Mesendoderm (in vitro differentiated cells): ENCODE measurements at regions not wholly inside any gene's neighbourhood (a gene's known extent, or its start where the extent isn't known, plus 50 kb on each side); places are given as distances from the start of the nearest gene placed in this dataset.

Experiments
- DNase-seq: peaks from one replicate; pipeline ENCODE4 v3.0.0; 2013
- H2AK5ac ChIP-seq: 2 replicates; pipeline ENCODE4 v1.6.1; 2013; ENCODE audit warnings: low read length, inconsistent platforms
- H2BK120ac ChIP-seq: 2 replicates; pipeline ENCODE4 v1.6.1; 2013; ENCODE audit warnings: low read depth, mild to moderate bottlenecking, low read length, moderate library complexity, mixed read lengths
- H2BK15ac ChIP-seq: replicated peaks from 2 replicates; pipeline ENCODE4 v1.6.1; 2013; ENCODE audit warnings: low read depth, mild to moderate bottlenecking, moderate library complexity
- H2BK5ac ChIP-seq: 2 replicates; pipeline ENCODE4 v1.6.1; 2013; ENCODE audit warnings: low read length, inconsistent platforms
- H3K18ac ChIP-seq: 2 replicates; pipeline ENCODE4 v1.6.1; 2013; ENCODE audit warnings: mild to moderate bottlenecking, low read length, mixed read lengths
- H3K23ac ChIP-seq: one replicate; pipeline ENCODE4 v1.6.1; 2013; ENCODE audit warnings: low read length
- H3K27ac ChIP-seq: 2 replicates; pipeline ENCODE4 v1.5.1; 2013; ENCODE audit warnings: low read depth, mild to moderate bottlenecking, inconsistent platforms, low read length, moderate library complexity
- H3K27me3 ChIP-seq: 2 replicates; pipeline ENCODE4 v1.6.1; 2013; ENCODE audit warnings: low read length, control low read depth, mild to moderate bottlenecking, inconsistent platforms; ENCODE audit not compliant: insufficient read depth, poor library complexity
- H3K36me3 ChIP-seq: 2 replicates; pipeline ENCODE4 v1.6.1; 2013; ENCODE audit warnings: low read length, inconsistent platforms; ENCODE audit not compliant: control insufficient read depth, insufficient read depth
- H3K4ac ChIP-seq: one replicate; pipeline ENCODE4 v1.6.1; 2013; ENCODE audit warnings: low read depth, mild to moderate bottlenecking, low read length, moderate library complexity
- H3K4me1 ChIP-seq: 2 replicates; pipeline ENCODE4 v1.6.1; 2013; ENCODE audit warnings: low read depth, low read length, inconsistent platforms; ENCODE audit not compliant: control insufficient read depth
- H3K4me2 ChIP-seq: 2 replicates; pipeline ENCODE4 v1.6.1; 2013; ENCODE audit warnings: low read length
- H3K4me3 ChIP-seq: 2 replicates; pipeline ENCODE4 v1.5.1; 2013; ENCODE audit warnings: mild to moderate bottlenecking, low read length
- H3K56ac ChIP-seq: one replicate; pipeline ENCODE4 v1.6.1; 2013; ENCODE audit warnings: low read length
- H3K79me1 ChIP-seq: 2 replicates; pipeline ENCODE4 v1.6.1; 2013; ENCODE audit warnings: low read length, inconsistent platforms
- H3K79me2 ChIP-seq: 2 replicates; pipeline ENCODE4 v1.6.1; 2013; ENCODE audit warnings: mild to moderate bottlenecking, low read length; ENCODE audit not compliant: control insufficient read depth, insufficient read depth
- H3K9ac ChIP-seq: 2 replicates; pipeline ENCODE4 v1.6.1; 2013; ENCODE audit warnings: low read length, inconsistent platforms
- H4K5ac ChIP-seq: one replicate; pipeline ENCODE4 v1.6.1; 2013; ENCODE audit warnings: low read length
- H4K8ac ChIP-seq: one replicate; pipeline ENCODE4 v1.6.1; 2013; ENCODE audit warnings: low read depth, mild to moderate bottlenecking, control low read depth, low read length, moderate library complexity
- WGBS: extraction: QIAGEN DNeasy Blood & Tissue Kit; methylation state at CpG from one replicate; pipeline ENCODE4 v1.1.7; 2013; ENCODE audit warnings: low lambda C conversion rate, missing lambda C conversion rate; ENCODE audit not compliant: insufficient coverage; ENCODE audit errors: extremely low coverage; 5-methylcytosine and 5-hydroxymethylcytosine counted together

DNA sequence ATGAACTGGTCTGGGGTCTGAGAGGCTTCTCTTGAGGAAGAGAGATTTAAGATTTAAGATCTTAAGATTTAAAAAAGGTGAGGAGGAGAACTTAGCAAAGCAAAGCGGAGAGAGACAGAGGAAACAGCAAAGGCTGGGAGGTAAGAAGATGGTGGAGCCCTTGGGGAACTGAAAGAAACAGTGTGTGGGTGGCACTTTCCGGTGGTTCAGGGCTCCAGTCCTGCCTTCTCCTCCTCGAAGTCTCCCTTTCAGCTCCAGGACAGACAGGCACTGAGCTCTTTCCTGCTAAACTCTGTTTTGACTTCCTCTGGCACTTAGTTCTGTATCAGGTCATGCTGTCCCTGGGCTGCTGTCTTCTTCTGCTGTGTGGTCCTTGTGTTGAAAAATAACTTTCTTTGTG is 298.7 kb upstream of the SRRM4 start:
- H2BK15ac ChIP-seq, result no peak overlapping the region
- no peak overlapping the region for H2BK5ac ChIP-seq
- H3K27me3 ChIP-seq, result no peaks in the 10 kb centered on the region
- H3K4me2 ChIP-seq, result no peak overlapping the region
- H3K4me3 ChIP-seq, result no peak overlapping the region
- no peaks in the 10 kb centered on the region for H3K36me3 ChIP-seq
- no peak overlapping the region for H3K56ac ChIP-seq
- no peaks in the 10 kb centered on the region for H3K79me2 ChIP-seq
- H3K27ac ChIP-seq, result no peak overlapping the region
- no peak overlapping the region for H3K4ac ChIP-seq
- H3K79me1 ChIP-seq, result no peaks in the 10 kb centered on the region
- peaks cover 9% of the 10 kb centered on the region for H3K4me1 ChIP-seq
- no peak overlapping the region for H4K8ac ChIP-seq
- H2AK5ac ChIP-seq, result no peak overlapping the region
- WGBS, result no CpG with 5 or more reads among the region's 3 CpGs
- H4K5ac ChIP-seq, result no peak overlapping the region
- DNase-seq, result no peak
- no peak overlapping the region for H3K9ac ChIP-seq
- H3K23ac ChIP-seq, result no peak overlapping the region
- H3K18ac ChIP-seq, result no peak overlapping the region
- no peak overlapping the region for H2BK120ac ChIP-seq

DNA sequence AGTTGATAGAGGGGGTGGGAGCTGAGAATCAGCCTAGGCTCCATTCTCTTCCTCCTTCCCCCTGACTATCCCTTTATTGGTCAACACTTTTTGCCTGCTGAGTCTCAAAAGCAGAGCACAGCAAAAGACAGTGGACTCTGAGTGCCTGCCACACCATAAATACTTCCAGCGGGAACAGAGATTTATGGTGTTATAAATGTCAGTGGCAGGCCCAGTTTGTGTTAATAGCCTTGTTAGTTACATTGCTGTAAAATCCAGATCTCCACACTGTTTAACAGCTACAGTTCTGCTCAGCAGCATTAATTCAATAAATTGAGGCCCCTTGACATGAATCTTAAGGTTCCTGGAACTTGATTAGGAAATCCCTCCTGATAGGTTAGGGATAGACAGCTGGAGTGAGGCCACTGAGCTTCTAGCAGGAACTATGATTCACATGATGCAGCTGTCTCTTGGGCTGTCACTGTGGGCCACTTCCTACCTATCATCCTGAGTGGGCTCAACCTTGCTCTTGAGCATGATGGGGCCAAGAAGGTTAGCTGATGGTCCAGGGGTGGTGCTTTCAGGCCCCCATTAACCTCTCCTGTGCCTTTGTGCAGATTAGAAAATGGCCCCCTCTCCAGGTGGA is 295.2 kb upstream of the SRRM4 start:
- Histone ChIP-seq H3K4me1 (peaks cover 4% of the 10 kb centered on the region), H2AK5ac (no peak overlapping the region), H4K5ac (no peak overlapping the region), H3K56ac (no peak overlapping the region), H3K36me3 (no peaks in the 10 kb centered on the region), H3K27me3 (no peaks in the 10 kb centered on the region), H3K23ac (no peak overlapping the region), H4K8ac (no peak overlapping the region), H3K4ac (no peak overlapping the region), H3K9ac (no peak overlapping the region), H3K27ac (no peak overlapping the region), H3K4me3 (no peak overlapping the region), H3K4me2 (no peak overlapping the region), H3K79me2 (no peaks in the 10 kb centered on the region), H2BK15ac (no peak overlapping the region), H3K79me1 (no peaks in the 10 kb centered on the region), H3K18ac (no peak overlapping the region), H2BK5ac (no peak overlapping the region), H2BK120ac (no peak overlapping the region)
- no peak for DNase-seq
- no CpG with 5 or more reads among the region's 1 CpG for WGBS

DNA sequence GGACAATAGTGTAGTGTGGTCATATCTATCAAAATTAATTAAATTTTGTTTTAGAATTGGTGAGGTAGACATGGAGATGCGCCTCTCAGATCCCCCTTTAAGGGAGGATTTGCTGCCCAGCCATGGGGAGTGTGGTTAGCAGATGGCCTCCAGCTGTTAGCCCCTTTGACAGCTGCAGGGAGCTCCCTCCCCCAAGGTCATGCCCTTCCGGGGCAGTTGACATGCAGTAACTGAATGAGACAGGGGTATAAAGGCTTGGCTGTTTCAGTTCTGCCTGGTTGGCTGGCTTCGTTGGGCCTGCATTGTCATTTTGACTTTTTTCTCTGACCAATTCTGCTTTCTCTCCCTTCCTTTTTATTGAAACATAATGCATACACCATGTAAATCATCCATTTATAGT is 291.5 kb upstream of the SRRM4 start:
- Histone ChIP-seq H3K4me2 (no peak overlapping the region), H3K36me3 (no peaks in the 10 kb centered on the region), H3K27ac (no peak overlapping the region), H2AK5ac (no peak overlapping the region), H3K4me1 (no peaks in the 10 kb centered on the region), H2BK15ac (no peak overlapping the region), H2BK120ac (no peak overlapping the region), H2BK5ac (no peak overlapping the region), H3K56ac (no peak overlapping the region), H3K79me2 (no peaks in the 10 kb centered on the region), H3K4ac (no peak overlapping the region), H4K8ac (no peak overlapping the region), H3K27me3 (no peaks in the 10 kb centered on the region), H3K9ac (no peak overlapping the region), H3K23ac (no peak overlapping the region), H3K4me3 (no peak overlapping the region), H3K79me1 (no peaks in the 10 kb centered on the region), H4K5ac (no peak overlapping the region), H3K18ac (no peak overlapping the region)
- WGBS, result no CpG with 5 or more reads among the region's 3 CpGs
- no peak for DNase-seq

DNA sequence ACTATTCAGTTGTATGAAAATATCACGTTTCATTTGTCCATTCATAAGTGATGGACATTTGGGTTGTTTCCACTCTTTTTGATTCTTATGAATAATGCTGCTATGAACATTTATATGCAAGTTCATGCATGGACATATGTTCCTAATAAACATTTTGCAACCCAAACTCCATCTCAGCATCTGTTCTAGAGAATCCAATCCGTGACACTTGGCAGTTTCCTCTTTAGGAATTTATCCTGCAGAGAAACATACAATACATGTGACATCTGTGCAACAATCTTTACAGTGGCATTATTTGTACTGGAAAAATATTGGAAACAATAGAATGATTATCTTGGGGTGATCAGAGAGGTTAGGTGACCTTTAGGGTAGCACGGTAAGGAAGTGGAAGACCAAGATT is 290.8 kb upstream of the SRRM4 start:
- Histone ChIP-seq H4K5ac (no peak overlapping the region), H3K27me3 (no peaks in the 10 kb centered on the region), H2BK15ac (no peak overlapping the region), H3K4ac (no peak overlapping the region), H3K79me2 (no peaks in the 10 kb centered on the region), H3K23ac (no peak overlapping the region), H4K8ac (no peak overlapping the region), H3K56ac (no peak overlapping the region), H3K36me3 (no peaks in the 10 kb centered on the region), H2BK5ac (no peak overlapping the region), H3K4me3 (no peak overlapping the region), H3K27ac (no peak overlapping the region), H3K9ac (no peak overlapping the region), H3K4me2 (no peak overlapping the region), H2AK5ac (no peak overlapping the region), H3K79me1 (no peaks in the 10 kb centered on the region), H3K18ac (no peak overlapping the region), H3K4me1 (no peaks in the 10 kb centered on the region), H2BK120ac (no peak overlapping the region)
- no CpG with 5 or more reads among the region's 3 CpGs for WGBS
- no peak for DNase-seq

DNA sequence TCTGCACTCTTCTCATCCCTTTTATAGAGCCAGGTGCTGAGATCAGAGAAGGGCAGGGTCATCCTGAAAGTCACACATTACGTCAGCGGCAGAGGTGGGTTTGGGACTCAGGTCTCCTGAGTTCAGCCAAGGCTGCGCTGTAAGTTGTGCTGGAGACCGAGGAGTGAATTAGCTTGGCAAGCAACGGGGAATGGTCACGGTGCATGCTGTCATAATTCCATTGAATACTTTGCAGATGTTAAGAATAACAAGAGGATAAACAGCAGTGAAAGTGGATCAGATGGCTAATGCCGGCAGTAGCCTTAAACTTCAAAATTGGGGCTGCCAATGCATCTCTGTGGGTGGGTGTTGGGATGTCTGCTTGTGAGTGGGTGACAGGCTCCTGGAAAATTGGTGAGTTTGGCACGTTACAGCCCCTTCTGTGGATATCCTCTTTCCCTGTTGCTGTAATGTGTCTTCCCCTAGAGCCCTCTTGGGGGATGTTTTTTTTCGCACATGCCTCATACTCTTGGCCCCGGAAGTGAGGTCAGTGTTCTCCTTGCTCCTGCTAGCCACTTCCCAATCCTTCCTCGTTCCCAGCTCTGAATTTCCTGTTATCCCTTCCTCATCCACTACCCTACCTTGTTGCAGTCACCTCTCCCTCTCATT is 287.1 kb upstream of the SRRM4 start:
- no peak overlapping the region for H4K8ac ChIP-seq
- H4K5ac ChIP-seq, result no peak overlapping the region
- DNase-seq, result no peak
- H3K18ac ChIP-seq, result no peak overlapping the region
- no peak overlapping the region for H2BK15ac ChIP-seq
- H3K79me2 ChIP-seq, result no peaks in the 10 kb centered on the region
- H3K4me1 ChIP-seq, result no peaks in the 10 kb centered on the region
- H3K56ac ChIP-seq, result no peak overlapping the region
- H3K23ac ChIP-seq, result no peak overlapping the region
- WGBS, result no CpG with 5 or more reads among the region's 11 CpGs
- H3K79me1 ChIP-seq, result no peaks in the 10 kb centered on the region
- H3K4me2 ChIP-seq, result no peak overlapping the region
- H2AK5ac ChIP-seq, result no peak overlapping the region
- no peak overlapping the region for H3K4me3 ChIP-seq
- H3K27ac ChIP-seq, result no peak overlapping the region
- H3K9ac ChIP-seq, result no peak overlapping the region
- H3K4ac ChIP-seq, result no peak overlapping the region
- no peak overlapping the region for H2BK5ac ChIP-seq
- H2BK120ac ChIP-seq, result no peak overlapping the region
- no peaks in the 10 kb centered on the region for H3K27me3 ChIP-seq
- H3K36me3 ChIP-seq, result no peaks in the 10 kb centered on the region
